B cell (primary cell): ENCODE measurements at regions not wholly inside any gene's neighbourhood (a gene's known extent, or its start where the extent isn't known, plus 50 kb on each side); places are given as distances from the start of the nearest gene placed in this dataset.

ENCODE experiments used
- ATAC-seq: fragments of 200-7000 bp; cut with Tn5 transposase; one replicate; pipeline ENCODE4 v1.10.0; 2021; ENCODE audit warnings: low read depth, mild to moderate bottlenecking, moderate number of reproducible peaks, moderate library complexity
- CTCF ChIA-PET: fragments of 350-600 bp; sonication (Branson Sonifier 250); formaldehyde crosslinking; loops from one replicate; lab custom pipeline; 2021; ENCODE audit warnings: antibody characterized with exemption, inconsistent platforms; lab: Charles Lee
- POLR2A ChIA-PET: fragments of 350-600 bp; sonication (Branson Sonifier 250); formaldehyde crosslinking; loops from one replicate; lab custom pipeline; 2021; ENCODE audit warnings: antibody characterized with exemption; lab: Charles Lee
- DNase-seq: peaks from one replicate; pipeline ENCODE4 v3.0.0; 2013
- H2AFZ ChIP-seq: 2 replicates; pipeline ENCODE4 v1.6.1; 2012; ENCODE audit warnings: mild to moderate bottlenecking, low read depth, low read length; ENCODE audit not compliant: insufficient read depth, poor library complexity, severe bottlenecking
- H3K27ac ChIP-seq, 2 donors: 1 replicate in 1 of 2; 2 replicates in 1 of 2; pipeline ENCODE4 v1.5.1; 2012 to 2013; ENCODE audit warnings: low read length in 2 of 2, mild to moderate bottlenecking in 2 of 2, moderate library complexity in 1 of 2
- H3K27me3 ChIP-seq, 4 experiments: fragments of 200-600 bp in 1 of 4; sonication (generic) in 1 of 4; replicated peaks in 1 of 4; 1 replicate in 2 of 4; 2 replicates in 2 of 4; pipeline versions ENCODE4 v1.6.1 to v1.7.0; 2013 to 2016; ENCODE audit warnings: low read length in 3 of 4, mild to moderate bottlenecking in 2 of 4, mixed read lengths in 1 of 4, moderate library complexity in 1 of 4; ENCODE audit not compliant: insufficient read depth in 4 of 4, control insufficient read depth in 3 of 4; ENCODE audit errors: control extremely low read depth in 1 of 4
- H3K36me3 ChIP-seq, 2 experiments: replicated peaks in 1 of 2; 1 replicate in 1 of 2; 2 replicates in 1 of 2; pipeline versions ENCODE4 v1.6.1 to v1.7.1; 2013; ENCODE audit warnings: low read length in 1 of 2; ENCODE audit not compliant: insufficient read depth in 2 of 2, control insufficient read depth in 1 of 2; ENCODE audit errors: control extremely low read depth in 1 of 2, extremely low read depth in 1 of 2
- H3K4me1 ChIP-seq, 2 donors: fragments of 200-600 bp in 1 of 2; sonication (generic) in 1 of 2; 1 replicate in 1 of 2; 2 replicates in 1 of 2; pipeline versions ENCODE4 v1.5.1 to v1.6.1; 2013 to 2017; ENCODE audit warnings: low read length in 2 of 2; ENCODE audit not compliant: control insufficient read depth in 2 of 2, insufficient read depth in 2 of 2
- H3K4me2 ChIP-seq: replicated peaks from 2 replicates; pipeline ENCODE3; 2012; ENCODE audit warnings: mild to moderate bottlenecking, low read depth, low read length; ENCODE audit not compliant: poor library complexity, severe bottlenecking
- H3K4me3 ChIP-seq, 5 experiments: fragments of 200-600 bp in 1 of 5; sonication (generic) in 1 of 5; 1 replicate in 3 of 5; 2 replicates in 2 of 5; pipeline versions ENCODE4 v1.5.1 to v1.7.0; 2011 to 2016; ENCODE audit warnings: low read length in 4 of 5, mild to moderate bottlenecking in 4 of 5, low read depth in 2 of 5, control low read depth in 1 of 5, moderate library complexity in 1 of 5; ENCODE audit not compliant: insufficient read depth in 1 of 5; ENCODE audit errors: control extremely low read depth in 1 of 5, extremely low read depth in 1 of 5
- H3K79me2 ChIP-seq: fragments of 200-600 bp; sonication (generic); one replicate; pipeline ENCODE4 v1.6.0; 2016; ENCODE audit warnings: low read length; ENCODE audit not compliant: control insufficient read depth, insufficient read depth
- H3K9ac ChIP-seq: fragments of 200-600 bp; sonication (generic); 2 replicates; pipeline ENCODE4 v1.6.1; 2017; ENCODE audit warnings: mild to moderate bottlenecking, low read length, moderate library complexity
- H3K9me3 ChIP-seq, 3 donors: one replicate each; pipeline versions ENCODE4 v1.6.1 to v1.7.1; 2013; ENCODE audit warnings: low read length in 2 of 3; ENCODE audit not compliant: control insufficient read depth in 2 of 3, insufficient read depth in 1 of 3; ENCODE audit errors: control extremely low read depth in 1 of 3
- H4K20me1 ChIP-seq: 2 replicates; pipeline ENCODE4 v1.6.0; 2012; ENCODE audit warnings: mild to moderate bottlenecking, low read length; ENCODE audit not compliant: insufficient read depth, control insufficient read depth, poor library complexity, severe bottlenecking
- H3K27ac Mint-ChIP-seq: one replicate; pipeline ENCODE4 v1.8.0; 2021; ENCODE audit warnings: mixed read lengths
- H3K27me3 Mint-ChIP-seq: one replicate; pipeline ENCODE4 v1.8.0; 2021; ENCODE audit warnings: mixed read lengths
- H3K4me1 Mint-ChIP-seq: one replicate; pipeline ENCODE4 v1.8.0; 2021; ENCODE audit warnings: mixed read lengths
- H3K4me3 Mint-ChIP-seq: one replicate; pipeline ENCODE4 v1.8.0; 2021; ENCODE audit warnings: mixed read lengths
- H3K9me3 Mint-ChIP-seq: one replicate; pipeline ENCODE4 v1.8.0; 2022; ENCODE audit warnings: mixed read lengths; ENCODE audit not compliant: insufficient read depth
- CTCF ChIP-seq: fragments of 200-600 bp; IDR thresholded peaks from one replicate; pipeline ENCODE4 v1.8.0; 2022; ENCODE audit warnings: antibody characterized with exemption, mild to moderate bottlenecking
- EZH2 ChIP-seq: IDR thresholded peaks from 2 replicates; pipeline ENCODE4 v1.6.1; 2012; ENCODE audit warnings: borderline replicate concordance, low read depth, mild to moderate bottlenecking, moderate library complexity, low read length; ENCODE audit not compliant: insufficient read depth, poor library complexity, severe bottlenecking
- WGBS: methylation state at CpG from one replicate; pipeline ENCODE4 v1.1.5; 2013; ENCODE audit warnings: missing lambda C conversion rate; ENCODE audit not compliant: insufficient coverage; 5-methylcytosine and 5-hydroxymethylcytosine counted together
- intact Hi-C: fragments of 100-400 bp; cut with micrococcal nuclease; formaldehyde crosslinking; loops from one replicate; pipeline ENCODE4 v1.10.0; 2022

GRCh38 chr9:109609060-109609459, 111.0 kb upstream of the PTPN3 start:
- Histone ChIP-seq H3K4me1 (no peaks in the 10 kb centered on the region), H3K4me2 (no peak overlapping the region), H3K79me2 (no peaks in the 10 kb centered on the region), H3K4me3 (no peak overlapping the region), H3K27ac (no peak overlapping the region), H3K9me3 (no peaks in the 10 kb centered on the region), H3K9ac (no peak overlapping the region), H3K27me3 (peaks cover 0 to 5% (median 0%) of the 10 kb centered on the region in 4 experiments), H4K20me1 (no peaks in the 10 kb centered on the region), H3K36me3 (no peaks in the 10 kb centered on the region), H2AFZ (no peak overlapping the region)
- intact Hi-C loops = no loop called here
- ChIA-PET CTCF (no interaction called here), POLR2A (no interaction called here)
- Mint-ChIP-seq H3K27ac (no peak overlapping the region), H3K4me3 (no peak overlapping the region), H3K27me3 (peaks cover 6% of the 10 kb centered on the region), H3K9me3 (no peaks in the 10 kb centered on the region), H3K4me1 (no peaks in the 10 kb centered on the region)
- DNase-seq (no peak), ATAC-seq (no peak)
- no CpG with 5 or more reads among the region's 1 CpG for WGBS
- TF ChIP-seq CTCF (no peak), EZH2 (no peak)

- no peak for TF ChIP-seq CTCF
- TF ChIP-seq EZH2 = no peak
- Histone ChIP-seq H3K4me1 (no peaks in the 10 kb centered on the region), H3K4me2 (no peak overlapping the region), H4K20me1 (no peaks in the 10 kb centered on the region), H3K4me3 (no peak overlapping the region), H3K9me3 (peaks cover 0 to 3% (median 0%) of the 10 kb centered on the region in 3 donors), H3K79me2 (no peaks in the 10 kb centered on the region), H3K27ac (no peak overlapping the region), H3K9ac (no peak overlapping the region), H2AFZ (no peak overlapping the region), H3K27me3 (peaks cover 0 to 6% (median 0%) of the 10 kb centered on the region in 4 experiments), H3K36me3 (no peaks in the 10 kb centered on the region)
- POLR2A ChIA-PET = no interaction called here
- WGBS = no CpG with 5 or more reads among the region's 1 CpG
- Mint-ChIP-seq H3K27me3 (peaks cover 26% of the 10 kb centered on the region), H3K4me1 (no peaks in the 10 kb centered on the region), H3K9me3 (peaks cover 2% of the 10 kb centered on the region), H3K27ac (no peak overlapping the region), H3K4me3 (no peak overlapping the region)
- ATAC-seq (no peak), DNase-seq (no peak)
- CTCF ChIA-PET = no interaction called here
- intact Hi-C loops = no loop called here
Observed at GRCh38 chr9:109616571-109617120, 118.5 kb upstream of the PTPN3 start.
